ENCODE measurements at regions not wholly inside any gene's neighbourhood (a gene's known extent, or its start where the extent isn't known, plus 50 kb on each side); places are given as distances from the start of the nearest gene placed in this dataset.

DNA sequence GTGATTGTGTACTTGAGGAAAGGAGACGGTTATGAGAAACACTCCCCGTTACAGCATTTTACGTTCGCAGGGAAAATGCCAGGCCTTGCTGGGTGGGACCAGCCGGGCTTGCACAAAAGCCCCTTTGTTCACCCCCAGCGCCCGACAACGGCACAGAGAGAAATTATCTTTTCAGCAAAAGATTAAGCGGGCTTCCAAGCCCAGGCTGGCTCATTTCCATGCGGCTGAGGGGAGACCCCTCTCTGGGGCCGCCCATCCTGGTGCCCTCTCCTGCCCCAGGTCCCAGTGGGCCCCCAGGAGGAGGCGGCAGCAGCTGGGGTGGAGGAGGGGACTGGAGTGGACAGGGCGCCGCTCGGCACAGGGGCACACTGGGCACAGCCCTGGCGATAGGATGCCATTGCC is 50.8 kb upstream of the NOTCH1 start:
- TF ChIP-seq POLR2A (IDR thresholded peaks at IDR 0.05) (no peak), POLR2AphosphoS5 (IDR thresholded peaks at IDR 0.05) (no peak)
- TF ChIP-seq, protein P1, sequence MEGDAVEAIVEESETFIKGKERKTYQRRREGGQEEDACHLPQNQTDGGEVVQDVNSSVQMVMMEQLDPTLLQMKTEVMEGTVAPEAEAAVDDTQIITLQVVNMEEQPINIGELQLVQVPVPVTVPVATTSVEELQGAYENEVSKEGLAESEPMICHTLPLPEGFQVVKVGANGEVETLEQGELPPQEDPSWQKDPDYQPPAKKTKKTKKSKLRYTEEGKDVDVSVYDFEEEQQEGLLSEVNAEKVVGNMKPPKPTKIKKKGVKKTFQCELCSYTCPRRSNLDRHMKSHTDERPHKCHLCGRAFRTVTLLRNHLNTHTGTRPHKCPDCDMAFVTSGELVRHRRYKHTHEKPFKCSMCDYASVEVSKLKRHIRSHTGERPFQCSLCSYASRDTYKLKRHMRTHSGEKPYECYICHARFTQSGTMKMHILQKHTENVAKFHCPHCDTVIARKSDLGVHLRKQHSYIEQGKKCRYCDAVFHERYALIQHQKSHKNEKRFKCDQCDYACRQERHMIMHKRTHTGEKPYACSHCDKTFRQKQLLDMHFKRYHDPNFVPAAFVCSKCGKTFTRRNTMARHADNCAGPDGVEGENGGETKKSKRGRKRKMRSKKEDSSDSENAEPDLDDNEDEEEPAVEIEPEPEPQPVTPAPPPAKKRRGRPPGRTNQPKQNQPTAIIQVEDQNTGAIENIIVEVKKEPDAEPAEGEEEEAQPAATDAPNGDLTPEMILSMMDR (IDR thresholded peaks at IDR 0.05) = no peak
